ENCODE measurements at regions not wholly inside any gene's neighbourhood (a gene's known extent, or its start where the extent isn't known, plus 50 kb on each side); places are given as distances from the start of the nearest gene placed in this dataset.
"Not testable (repeated sequence)": the region's sequence is repeated elsewhere in the genome, so short reads cannot be mapped to it uniquely, and the experiment has no call there.

DNA sequence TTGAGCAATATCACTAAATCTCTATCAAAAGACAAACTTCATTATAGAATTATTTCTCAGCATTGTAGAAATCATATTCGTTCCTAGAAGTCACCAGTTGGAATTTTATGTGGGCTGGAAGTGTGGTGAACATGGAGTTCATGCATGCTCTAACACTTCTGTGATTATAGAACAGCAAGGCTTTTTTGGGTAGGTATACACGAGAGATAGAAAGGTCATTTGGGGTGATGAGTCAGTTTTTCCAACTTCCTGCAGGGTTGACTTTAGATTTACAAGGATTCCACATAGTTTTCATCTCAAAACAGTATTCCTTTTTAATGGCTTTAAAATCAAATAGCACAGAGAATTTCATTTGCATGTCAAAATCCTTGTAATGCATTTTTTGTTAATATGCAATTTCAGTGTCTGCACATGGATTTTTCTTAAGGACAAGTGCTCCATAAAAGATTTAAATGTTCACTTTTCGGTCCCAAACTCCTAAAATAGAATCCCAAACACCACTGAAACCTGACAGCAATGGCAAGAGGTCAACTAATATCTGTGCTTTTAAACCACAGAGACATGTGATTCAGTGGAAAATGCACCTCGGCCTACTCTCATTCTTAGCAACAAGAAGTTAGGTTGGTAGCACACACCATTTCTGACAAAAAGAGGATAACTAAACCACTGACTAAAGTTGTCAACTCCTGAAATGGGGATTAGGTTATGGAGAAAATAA lies 211.0 kb downstream of the MOXD1 start:
- H3K9me3 ChIP-seq (ENCODE audit: low read length): no peaks in the 10 kb centered on the region
- H3K79me2 ChIP-seq (ENCODE audit: insufficient read depth, low read depth, low read length): no peaks in the 10 kb centered on the region
- no peak for TF ChIP-seq EZH2phosphoT487 (IDR thresholded peaks at IDR 0.05; ENCODE audit: borderline replicate concordance, low read depth, low read length)
- TF ChIP-seq, protein P1, sequence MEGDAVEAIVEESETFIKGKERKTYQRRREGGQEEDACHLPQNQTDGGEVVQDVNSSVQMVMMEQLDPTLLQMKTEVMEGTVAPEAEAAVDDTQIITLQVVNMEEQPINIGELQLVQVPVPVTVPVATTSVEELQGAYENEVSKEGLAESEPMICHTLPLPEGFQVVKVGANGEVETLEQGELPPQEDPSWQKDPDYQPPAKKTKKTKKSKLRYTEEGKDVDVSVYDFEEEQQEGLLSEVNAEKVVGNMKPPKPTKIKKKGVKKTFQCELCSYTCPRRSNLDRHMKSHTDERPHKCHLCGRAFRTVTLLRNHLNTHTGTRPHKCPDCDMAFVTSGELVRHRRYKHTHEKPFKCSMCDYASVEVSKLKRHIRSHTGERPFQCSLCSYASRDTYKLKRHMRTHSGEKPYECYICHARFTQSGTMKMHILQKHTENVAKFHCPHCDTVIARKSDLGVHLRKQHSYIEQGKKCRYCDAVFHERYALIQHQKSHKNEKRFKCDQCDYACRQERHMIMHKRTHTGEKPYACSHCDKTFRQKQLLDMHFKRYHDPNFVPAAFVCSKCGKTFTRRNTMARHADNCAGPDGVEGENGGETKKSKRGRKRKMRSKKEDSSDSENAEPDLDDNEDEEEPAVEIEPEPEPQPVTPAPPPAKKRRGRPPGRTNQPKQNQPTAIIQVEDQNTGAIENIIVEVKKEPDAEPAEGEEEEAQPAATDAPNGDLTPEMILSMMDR (conservative IDR thresholded peaks at IDR 0.05; ENCODE audit: low read length): no peak
- POLR2A ChIA-PET: no interaction called here
- peak overlapping the region; percentile 49; the same call in 1 of the 2 replicates for H2AFZ ChIP-seq (ENCODE audit: low read length)
- CTCF ChIA-PET (ENCODE audit: unreplicated experiment): no interaction called here
- no TSS peak for BruUV-seq (replicated peaks)
- H4K20me1 ChIP-seq (ENCODE audit: insufficient read depth, low read length): no peaks in the 10 kb centered on the region
- H3K36me3 ChIP-seq (ENCODE audit: insufficient read depth, low read length): no peaks in the 10 kb centered on the region
- no peak for DNase-seq (ENCODE audit: low spot score)
- no peak overlapping the region for H3K4me3 ChIP-seq (ENCODE audit: low read depth, low read length, poor library complexity, severe bottlenecking)
- intact Hi-C loops (cut with micrococcal nuclease; ENCODE audit: unreplicated experiment): no loop called here
- no peaks in the 10 kb centered on the region for H3K9me2 ChIP-seq (ENCODE audit: insufficient read depth, low read length)
- H3K27ac ChIP-seq (ENCODE audit: low read depth, low read length, poor library complexity, severe bottlenecking): no peak overlapping the region
- no peak overlapping the region for H3K4me2 ChIP-seq (ENCODE audit: low read length)
- H3K4me1 ChIP-seq (ENCODE audit: insufficient read depth, low read length, poor library complexity, severe bottlenecking): no peaks in the 10 kb centered on the region

DNA sequence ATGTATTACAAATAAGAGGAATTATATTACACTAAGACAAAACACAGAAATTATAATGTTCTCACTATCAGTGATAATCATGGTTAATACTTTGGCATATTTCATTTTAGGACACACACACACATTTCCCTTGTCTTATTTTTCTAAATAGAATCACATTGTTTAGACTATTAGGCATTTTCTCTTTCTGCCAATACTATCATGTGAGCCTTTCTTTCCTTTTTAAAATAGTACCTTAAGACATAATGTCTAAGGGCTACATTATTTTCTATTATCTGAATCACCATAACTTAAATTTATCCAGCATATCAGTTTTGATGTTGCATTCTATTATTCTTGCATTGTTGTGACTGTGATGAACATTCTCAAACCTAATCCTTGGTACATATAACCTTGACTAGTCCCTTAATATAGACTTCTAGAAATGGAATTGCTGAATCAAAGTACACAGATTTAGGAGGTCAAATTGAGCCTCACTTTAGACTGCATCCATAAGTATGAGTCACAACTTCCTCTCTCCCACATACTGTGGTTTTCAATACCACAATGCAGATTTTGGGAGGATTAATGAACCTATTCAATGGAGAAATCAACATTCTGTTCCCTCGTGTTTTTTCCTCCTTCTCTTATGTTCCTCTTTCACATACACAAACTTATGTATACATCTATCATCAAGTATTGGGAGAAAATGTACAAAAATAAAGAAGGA lies 212.6 kb downstream of the MOXD1 start:
- H2AFZ ChIP-seq (ENCODE audit: low read length): peak overlapping the region; percentile 57; the same call in 1 of the 2 replicates
- CTCF ChIA-PET (ENCODE audit: unreplicated experiment): no interaction called here
- intact Hi-C loops (cut with micrococcal nuclease; ENCODE audit: unreplicated experiment): no loop called here
- H3K4me3 ChIP-seq (ENCODE audit: low read depth, low read length, poor library complexity, severe bottlenecking): no peak overlapping the region
- no peak for TF ChIP-seq EZH2phosphoT487 (IDR thresholded peaks at IDR 0.05; ENCODE audit: borderline replicate concordance, low read depth, low read length)
- TF ChIP-seq, protein P1 (conservative IDR thresholded peaks at IDR 0.05; ENCODE audit: low read length): no peak
- H3K79me2 ChIP-seq (ENCODE audit: insufficient read depth, low read depth, low read length): no peaks in the 10 kb centered on the region
- peaks cover under 1% of the 10 kb centered on the region; the same call in 1 of the 2 replicates for H3K9me3 ChIP-seq (ENCODE audit: low read length)
- BruUV-seq (replicated peaks): no TSS peak
- no peaks in the 10 kb centered on the region for H4K20me1 ChIP-seq (ENCODE audit: insufficient read depth, low read length)
- H3K36me3 ChIP-seq (ENCODE audit: insufficient read depth, low read length): no peaks in the 10 kb centered on the region
- no peak overlapping the region for H3K4me2 ChIP-seq (ENCODE audit: low read length)
- POLR2A ChIA-PET: no interaction called here
- H3K27ac ChIP-seq (ENCODE audit: low read depth, low read length, poor library complexity, severe bottlenecking): no peak overlapping the region
- no peak for DNase-seq (ENCODE audit: low spot score)
- H3K9me2 ChIP-seq (ENCODE audit: insufficient read depth, low read length): no peaks in the 10 kb centered on the region
- no peaks in the 10 kb centered on the region for H3K4me1 ChIP-seq (ENCODE audit: insufficient read depth, low read length, poor library complexity, severe bottlenecking)

DNA sequence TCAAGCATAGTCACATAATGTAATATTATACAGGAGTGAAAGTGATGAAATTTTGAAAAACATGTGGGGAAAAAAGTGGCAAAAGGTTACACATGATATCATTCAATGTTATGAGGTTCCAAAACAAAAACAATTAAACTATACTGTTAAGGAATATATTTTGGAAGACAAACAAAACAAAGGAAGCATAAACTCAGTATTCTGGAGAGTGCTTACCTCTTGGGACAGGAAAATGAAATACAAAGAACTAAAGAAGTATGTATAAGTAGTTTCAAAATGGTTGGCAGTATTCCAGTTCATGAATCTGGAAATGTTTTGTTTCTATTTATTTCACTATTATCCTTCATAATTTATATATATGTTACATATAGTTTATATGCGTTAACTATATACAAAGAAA lies 213.5 kb downstream of the MOXD1 start:
- POLR2A ChIA-PET: no interaction called here
- intact Hi-C loops (cut with micrococcal nuclease; ENCODE audit: unreplicated experiment): no loop called here
- no peak overlapping the region for H3K4me3 ChIP-seq (ENCODE audit: low read depth, low read length, poor library complexity, severe bottlenecking)

DNA sequence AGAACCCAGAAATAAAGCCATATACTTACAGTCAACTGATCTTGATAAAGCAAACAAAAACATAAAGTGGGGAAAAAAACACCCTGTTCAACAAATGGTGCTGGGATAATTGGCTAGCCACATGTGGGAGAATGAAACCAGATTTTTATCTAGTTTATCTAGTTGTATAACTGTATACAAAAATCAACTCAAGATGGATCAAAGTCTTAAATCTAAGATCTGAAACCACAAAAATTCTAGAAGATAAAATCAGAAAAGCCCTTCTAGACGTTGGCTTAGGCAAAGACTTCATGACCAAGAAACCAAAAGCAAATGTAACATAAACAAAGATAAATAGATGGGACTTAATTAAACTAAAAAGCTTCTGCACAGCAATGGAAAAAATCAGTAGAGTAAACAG lies 216.3 kb downstream of the MOXD1 start:
- H2AFZ ChIP-seq (ENCODE audit: low read length); CTCF ChIA-PET (ENCODE audit: unreplicated experiment); H3K4me2 ChIP-seq (ENCODE audit: low read length); DNase-seq (ENCODE audit: low spot score); H3K4me1 ChIP-seq (ENCODE audit: insufficient read depth, low read length, poor library complexity, severe bottlenecking); H4K20me1 ChIP-seq (ENCODE audit: insufficient read depth, low read length); H3K4me3 ChIP-seq (ENCODE audit: low read depth, low read length, poor library complexity, severe bottlenecking); BruUV-seq (replicated peaks); H3K79me2 ChIP-seq (ENCODE audit: insufficient read depth, low read depth, low read length); POLR2A ChIA-PET; intact Hi-C loops (cut with micrococcal nuclease; ENCODE audit: unreplicated experiment); H3K9me3 ChIP-seq (ENCODE audit: low read length); H3K36me3 ChIP-seq (ENCODE audit: insufficient read depth, low read length); H3K27ac ChIP-seq (ENCODE audit: low read depth, low read length, poor library complexity, severe bottlenecking); H3K9me2 ChIP-seq (ENCODE audit: insufficient read depth, low read length): not testable (repeated sequence)

More for the DNA sequence above, 213.5 kb downstream of the MOXD1 start:
- H3K4me1 ChIP-seq (ENCODE audit: insufficient read depth, low read length, poor library complexity, severe bottlenecking): no peaks in the 10 kb centered on the region
- H3K4me2 ChIP-seq (ENCODE audit: low read length): no peak overlapping the region
- peaks cover 6% of the 10 kb centered on the region; the same call in 1 of the 2 replicates for H3K9me3 ChIP-seq (ENCODE audit: low read length)
- H4K20me1 ChIP-seq (ENCODE audit: insufficient read depth, low read length): no peaks in the 10 kb centered on the region
- DNase-seq (ENCODE audit: low spot score): no peak
- no peak overlapping the region for H2AFZ ChIP-seq (ENCODE audit: low read length)
- H3K36me3 ChIP-seq (ENCODE audit: insufficient read depth, low read length): no peaks in the 10 kb centered on the region
- H3K9me2 ChIP-seq (ENCODE audit: insufficient read depth, low read length): no peaks in the 10 kb centered on the region
- H3K79me2 ChIP-seq (ENCODE audit: insufficient read depth, low read depth, low read length): no peaks in the 10 kb centered on the region
- no TSS peak for BruUV-seq (replicated peaks)
- no peak overlapping the region for H3K27ac ChIP-seq (ENCODE audit: low read depth, low read length, poor library complexity, severe bottlenecking)
- TF ChIP-seq, protein P1 (conservative IDR thresholded peaks at IDR 0.05; ENCODE audit: low read length): no peak
- no peak for TF ChIP-seq EZH2phosphoT487 (IDR thresholded peaks at IDR 0.05; ENCODE audit: borderline replicate concordance, low read depth, low read length)
- CTCF ChIA-PET (ENCODE audit: unreplicated experiment): no interaction called here
